ENCODE measurements at regions not wholly inside any gene's neighbourhood (a gene's known extent, or its start where the extent isn't known, plus 50 kb on each side); places are given as distances from the start of the nearest gene placed in this dataset.

- DNase-seq (ENCODE audit: low spot score), result no peak
These were observed 951.6 kb downstream of the TUSC7 start for GRCh38 chr3:117660941-117661817.

GRCh38 chr3:117661818-117662095, 952.2 kb downstream of the TUSC7 start:
- DNase-seq (ENCODE audit: low spot score), result no peak

GRCh38 chr3:117665296-117665695, 955.7 kb downstream of the TUSC7 start:
- DNase-seq (ENCODE audit: low spot score), result no peak

- DNase-seq (ENCODE audit: low spot score), result no peak
These were observed 956.7 kb downstream of the TUSC7 start for GRCh38 chr3:117666325-117666724.

GRCh38 chr3:117666812-117667211, 957.2 kb downstream of the TUSC7 start:
- no peak for DNase-seq (ENCODE audit: low spot score)

- DNase-seq (ENCODE audit: low spot score), result no peak
These were observed 960.2 kb downstream of the TUSC7 start for GRCh38 chr3:117669774-117670173.

- DNase-seq (ENCODE audit: low spot score), result no peak
These were observed 962.2 kb downstream of the TUSC7 start for GRCh38 chr3:117671722-117672318.

- no peak for DNase-seq (ENCODE audit: low spot score)
These were observed 964.7 kb downstream of the TUSC7 start for GRCh38 chr3:117674321-117674720.

- no peak for DNase-seq (ENCODE audit: low spot score)
These were observed 972.0 kb downstream of the TUSC7 start for GRCh38 chr3:117681619-117682018.

GRCh38 chr3:117687096-117687495, 977.5 kb downstream of the TUSC7 start:
- no peak for DNase-seq (ENCODE audit: low spot score)

GRCh38 chr3:117688583-117688982, 979.0 kb downstream of the TUSC7 start:
- no peak for DNase-seq (ENCODE audit: low spot score)

- DNase-seq (ENCODE audit: low spot score), result no peak
These were observed 981.9 kb downstream of the TUSC7 start for GRCh38 chr3:117691526-117691925.

- no peak for DNase-seq (ENCODE audit: low spot score)
These were observed 982.9 kb downstream of the TUSC7 start for GRCh38 chr3:117692416-117692995.

- DNase-seq (ENCODE audit: low spot score), result no peak
These were observed 985.7 kb downstream of the TUSC7 start for GRCh38 chr3:117695321-117695720.

GRCh38 chr3:117695871-117696645, 986.5 kb downstream of the TUSC7 start:
- DNase-seq (ENCODE audit: low spot score), result no peak

- no peak for DNase-seq (ENCODE audit: low spot score)
These were observed 987.4 kb downstream of the TUSC7 start for GRCh38 chr3:117696851-117697407.

GRCh38 chr3:117699058-117699457, 989.5 kb downstream of the TUSC7 start:
- no peak for DNase-seq (ENCODE audit: low spot score)

GRCh38 chr3:117700573-117701360, 991.2 kb downstream of the TUSC7 start:
- no peak for DNase-seq (ENCODE audit: low spot score)

- no peak for DNase-seq (ENCODE audit: low spot score)
These were observed 995.4 kb downstream of the TUSC7 start for GRCh38 chr3:117705011-117705410.

- DNase-seq (ENCODE audit: low spot score), result peak; percentile 76
These were observed 996.5 kb downstream of the TUSC7 start for GRCh38 chr3:117706037-117706436.

GRCh38 chr3:117706756-117707155, 997.2 kb downstream of the TUSC7 start:
- DNase-seq (ENCODE audit: low spot score), result no peak
